Natural killer cell (primary cell): ENCODE measurements at regions not wholly inside any gene's neighbourhood (a gene's known extent, or its start where the extent isn't known, plus 50 kb on each side); places are given as distances from the start of the nearest gene placed in this dataset.

Experiments
- ATAC-seq, 3 donors: fragments of 150-1000 bp in 2 of 3; fragments of 200-7000 bp in 1 of 3; cut with Tn5 transposase; 1 replicate in 1 of 3; 2 replicates in 2 of 3; pipeline ENCODE4 v1.10.0; 2021; ENCODE audit warnings: mild to moderate bottlenecking in 2 of 3, moderate library complexity in 2 of 3
- DNase-seq, 2 donors: peaks; one replicate each; pipeline versions ENCODE4 v3.0.0 to v3.0.0-alpha.2; 2013 to 2021; ENCODE audit warnings: mixed read lengths in 1 of 2
- H3K27ac ChIP-seq: one replicate; pipeline ENCODE4 v1.5.1; 2013; ENCODE audit warnings: mild to moderate bottlenecking, low read length
- H3K27me3 ChIP-seq: one replicate; pipeline ENCODE4 v1.6.1; 2013; ENCODE audit warnings: low read length; ENCODE audit not compliant: control insufficient read depth, insufficient read depth
- H3K36me3 ChIP-seq: one replicate; pipeline ENCODE4 v1.6.1; 2013; ENCODE audit warnings: low read length; ENCODE audit not compliant: control insufficient read depth, insufficient read depth
- H3K4me1 ChIP-seq: one replicate; pipeline ENCODE4 v1.6.1; 2013; ENCODE audit warnings: low read length; ENCODE audit not compliant: control insufficient read depth, insufficient read depth
- H3K4me3 ChIP-seq: one replicate; pipeline ENCODE4 v1.5.1; 2013; ENCODE audit warnings: low read length
- H3K9me3 ChIP-seq: one replicate; pipeline ENCODE4 v1.6.1; 2013; ENCODE audit warnings: low read length; ENCODE audit not compliant: control insufficient read depth, insufficient read depth
- H3K27ac Mint-ChIP-seq, 2 donors: one replicate each; pipeline ENCODE4 v1.8.0; 2022; ENCODE audit warnings: mild to moderate bottlenecking in 2 of 2, mixed read lengths in 2 of 2, moderate library complexity in 1 of 2
- H3K27me3 Mint-ChIP-seq, 2 donors: one replicate each; pipeline ENCODE4 v1.8.0; 2022; ENCODE audit warnings: low read depth in 2 of 2, mixed read lengths in 2 of 2
- H3K36me3 Mint-ChIP-seq: one replicate; pipeline ENCODE4 v1.8.0; 2022; ENCODE audit warnings: mixed read lengths
- H3K4me1 Mint-ChIP-seq, 2 donors: one replicate each; pipeline ENCODE4 v1.8.0; 2022; ENCODE audit warnings: mixed read lengths in 2 of 2
- H3K4me3 Mint-ChIP-seq: one replicate; pipeline ENCODE4 v1.8.0; 2022; ENCODE audit warnings: mild to moderate bottlenecking, moderate library complexity, mixed read lengths
- H3K9me3 Mint-ChIP-seq, 2 donors: one replicate each; pipeline ENCODE4 v1.8.0; 2022; ENCODE audit warnings: mixed read lengths in 2 of 2
- WGBS: methylation state at CpG from one replicate; pipeline ENCODE4 v1.1.7; 2013; ENCODE audit warnings: missing lambda C conversion rate; ENCODE audit not compliant: insufficient coverage; 5-methylcytosine and 5-hydroxymethylcytosine counted together
- intact Hi-C: fragments of 100-400 bp; cut with micrococcal nuclease; formaldehyde crosslinking; loops from one replicate; pipeline ENCODE4 v1.14.2; 2022
- TF ChIP-seq, protein P1 (sequence below): fragments of 200-600 bp; IDR thresholded peaks from one replicate; pipeline ENCODE4 v1.8.0; 2022; ENCODE audit warnings: antibody characterized with exemption

- no peaks in the 10 kb centered on the region for H3K4me1 ChIP-seq
- Mint-ChIP-seq H3K27ac (no peak overlapping the region), H3K4me1 (no peaks in the 10 kb centered on the region), H3K9me3 (peaks cover 10 to 19% of the 10 kb centered on the region in 2 donors), H3K36me3 (no peaks in the 10 kb centered on the region), H3K27me3 (no peaks in the 10 kb centered on the region), H3K4me3 (no peak overlapping the region)
- TF ChIP-seq, protein P1, sequence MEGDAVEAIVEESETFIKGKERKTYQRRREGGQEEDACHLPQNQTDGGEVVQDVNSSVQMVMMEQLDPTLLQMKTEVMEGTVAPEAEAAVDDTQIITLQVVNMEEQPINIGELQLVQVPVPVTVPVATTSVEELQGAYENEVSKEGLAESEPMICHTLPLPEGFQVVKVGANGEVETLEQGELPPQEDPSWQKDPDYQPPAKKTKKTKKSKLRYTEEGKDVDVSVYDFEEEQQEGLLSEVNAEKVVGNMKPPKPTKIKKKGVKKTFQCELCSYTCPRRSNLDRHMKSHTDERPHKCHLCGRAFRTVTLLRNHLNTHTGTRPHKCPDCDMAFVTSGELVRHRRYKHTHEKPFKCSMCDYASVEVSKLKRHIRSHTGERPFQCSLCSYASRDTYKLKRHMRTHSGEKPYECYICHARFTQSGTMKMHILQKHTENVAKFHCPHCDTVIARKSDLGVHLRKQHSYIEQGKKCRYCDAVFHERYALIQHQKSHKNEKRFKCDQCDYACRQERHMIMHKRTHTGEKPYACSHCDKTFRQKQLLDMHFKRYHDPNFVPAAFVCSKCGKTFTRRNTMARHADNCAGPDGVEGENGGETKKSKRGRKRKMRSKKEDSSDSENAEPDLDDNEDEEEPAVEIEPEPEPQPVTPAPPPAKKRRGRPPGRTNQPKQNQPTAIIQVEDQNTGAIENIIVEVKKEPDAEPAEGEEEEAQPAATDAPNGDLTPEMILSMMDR: no peak
- ATAC-seq (no peak), DNase-seq (no peak)
- no peak overlapping the region for H3K27ac ChIP-seq
- no peak overlapping the region for H3K4me3 ChIP-seq
- no peaks in the 10 kb centered on the region for H3K27me3 ChIP-seq
- intact Hi-C loops: no loop called here
- peaks cover 6% of the 10 kb centered on the region for H3K9me3 ChIP-seq
- H3K36me3 ChIP-seq: no peaks in the 10 kb centered on the region
- 83% methylated on average over 2 of the region's 2 CpGs for WGBS
Observed at GRCh38 chr13:84812078-84812477, 929.8 kb upstream of the SLITRK1 start.

DNA sequence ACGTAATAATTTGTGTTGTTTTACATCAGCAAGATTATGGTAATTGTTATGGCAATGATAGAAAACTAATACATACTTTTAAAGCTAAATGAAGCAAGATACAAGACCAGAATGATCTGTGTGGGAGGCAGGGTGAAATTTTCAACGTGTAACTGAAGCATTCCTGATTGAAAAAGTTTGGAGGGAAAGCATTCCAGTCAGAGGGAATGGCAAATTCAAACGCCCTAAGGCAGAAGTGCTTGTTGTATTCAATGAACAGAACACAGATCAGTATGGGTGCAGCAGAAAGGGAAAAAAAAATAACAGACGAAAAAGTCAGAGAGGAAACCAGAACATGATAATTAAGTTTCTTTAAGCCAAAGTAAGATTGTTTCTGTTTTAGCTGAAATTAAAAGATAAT, 928.5 kb upstream of the SLITRK1 start:
- no peak for ATAC-seq

DNA sequence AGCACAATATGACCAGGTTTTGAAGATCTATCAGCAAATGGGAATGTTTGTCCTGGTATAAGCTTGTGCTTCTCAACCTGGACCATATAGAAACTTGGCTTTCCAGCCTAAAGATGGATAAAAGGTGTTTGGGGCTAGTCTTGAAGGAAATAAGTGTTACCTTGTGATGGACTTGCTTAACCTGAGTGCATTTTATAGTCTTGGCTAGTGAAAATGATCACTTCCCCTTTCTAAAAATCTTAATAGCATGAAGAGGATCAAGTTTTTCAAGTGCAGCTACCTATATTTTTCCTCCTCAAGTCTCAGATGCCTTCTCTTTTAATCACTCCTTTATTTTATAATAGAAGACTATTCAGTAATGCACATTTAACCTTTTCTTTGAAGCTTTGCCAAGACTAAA, 919.8 kb upstream of the SLITRK1 start:
- Mint-ChIP-seq H3K27ac (no peak overlapping the region), H3K4me3 (no peak overlapping the region), H3K9me3 (peaks cover 10 to 22% of the 10 kb centered on the region in 2 donors), H3K27me3 (no peaks in the 10 kb centered on the region), H3K4me1 (no peaks in the 10 kb centered on the region), H3K36me3 (no peaks in the 10 kb centered on the region)
- no peaks in the 10 kb centered on the region for H3K27me3 ChIP-seq
- no peaks in the 10 kb centered on the region for H3K36me3 ChIP-seq
- TF ChIP-seq, protein P1: no peak
- H3K4me1 ChIP-seq: no peaks in the 10 kb centered on the region
- no peaks in the 10 kb centered on the region for H3K9me3 ChIP-seq
- intact Hi-C loops: no loop called here
- no peak overlapping the region for H3K27ac ChIP-seq
- no peak overlapping the region for H3K4me3 ChIP-seq
- ATAC-seq: no peak
- no peak for DNase-seq

More for the DNA sequence above, 928.5 kb upstream of the SLITRK1 start:
- no peaks in the 10 kb centered on the region for H3K27me3 Mint-ChIP-seq
- Histone ChIP-seq H3K27me3 (no peaks in the 10 kb centered on the region), H3K4me3 (no peak overlapping the region), H3K9me3 (peaks cover 6% of the 10 kb centered on the region), H3K4me1 (no peaks in the 10 kb centered on the region), H3K36me3 (no peaks in the 10 kb centered on the region), H3K27ac (no peak overlapping the region)
- WGBS: 65% methylated on average over 3 of the region's 4 CpGs
- no peaks in the 10 kb centered on the region for H3K4me1 Mint-ChIP-seq
- no peak overlapping the region for H3K27ac Mint-ChIP-seq
- intact Hi-C loops: no loop called here
- TF ChIP-seq, protein P1: no peak
- H3K4me3 Mint-ChIP-seq: no peak overlapping the region
- no peak for DNase-seq
- H3K36me3 Mint-ChIP-seq: no peaks in the 10 kb centered on the region
- peaks cover 10 to 15% of the 10 kb centered on the region in 2 donors for H3K9me3 Mint-ChIP-seq

GRCh38 chr13:84784443-84785153, 902.3 kb upstream of the SLITRK1 start:
- no peaks in the 10 kb centered on the region for H3K27me3 Mint-ChIP-seq
- no peaks in the 10 kb centered on the region for H3K4me1 Mint-ChIP-seq
- Histone ChIP-seq H3K4me1 (no peaks in the 10 kb centered on the region), H3K27me3 (no peaks in the 10 kb centered on the region), H3K9me3 (no peaks in the 10 kb centered on the region), H3K36me3 (no peaks in the 10 kb centered on the region), H3K27ac (no peak overlapping the region), H3K4me3 (no peak overlapping the region)
- no peak overlapping the region for H3K4me3 Mint-ChIP-seq
- DNase-seq (no peak), ATAC-seq (no peak)
- H3K36me3 Mint-ChIP-seq: peaks cover 18% of the 10 kb centered on the region
- TF ChIP-seq, protein P1: no peak
- H3K9me3 Mint-ChIP-seq: peaks cover 26 to 40% of the 10 kb centered on the region in 2 donors
- no peak overlapping the region for H3K27ac Mint-ChIP-seq
- intact Hi-C loops: no loop called here
- WGBS: no CpG with 5 or more reads among the region's 1 CpG
